Activated T-cell treated with anti-CD3 and anti-CD28 coated beads, Interleukin-2, amount 50 U/mL, for 1 hour (primary cell): ENCODE measurements at regions not wholly inside any gene's neighbourhood (a gene's known extent, or its start where the extent isn't known, plus 50 kb on each side); places are given as distances from the start of the nearest gene placed in this dataset.

Experiments
- DNase-seq: peaks from one replicate; pipeline ENCODE4 v3.0.0-alpha.2; 2020

- DNase-seq = no peak
These were observed 111.0 kb downstream of the TFAP2A start for GRCh38 chr6:10303608-10304506.

- no peak for DNase-seq
These were observed 112.2 kb downstream of the TFAP2A start for GRCh38 chr6:10302566-10303235.

GRCh38 chr6:10300071-10300470, 114.8 kb downstream of the TFAP2A start:
- DNase-seq = no peak

- DNase-seq = no peak
These were observed 117.0 kb downstream of the TFAP2A start for GRCh38 chr6:10297832-10298231.

GRCh38 chr6:10278746-10279145, 136.1 kb downstream of the TFAP2A start:
- no peak for DNase-seq

GRCh38 chr6:10276660-10277287, 138.1 kb downstream of the TFAP2A start:
- DNase-seq = no peak

GRCh38 chr6:10276106-10276505, 138.8 kb downstream of the TFAP2A start:
- no peak for DNase-seq

GRCh38 chr6:10272591-10272990, 142.3 kb downstream of the TFAP2A start:
- DNase-seq = no peak

GRCh38 chr6:10271982-10272381, 142.9 kb downstream of the TFAP2A start:
- no peak for DNase-seq

- DNase-seq = no peak
These were observed 144.9 kb downstream of the TFAP2A start for GRCh38 chr6:10269814-10270472.

GRCh38 chr6:10268611-10269310, 146.1 kb downstream of the TFAP2A start:
- no peak for DNase-seq

- DNase-seq = no peak
These were observed 146.8 kb downstream of the TFAP2A start for GRCh38 chr6:10268111-10268510.

- no peak for DNase-seq
These were observed 148.4 kb downstream of the TFAP2A start for GRCh38 chr6:10266462-10266861.

- no peak for DNase-seq
These were observed 148.8 kb downstream of the TFAP2A start for GRCh38 chr6:10266061-10266460.

- DNase-seq = no peak
These were observed 152.4 kb downstream of the TFAP2A start for GRCh38 chr6:10262505-10262904.

GRCh38 chr6:10259671-10260070, 155.2 kb downstream of the TFAP2A start:
- no peak for DNase-seq

- no peak for DNase-seq
These were observed 156.5 kb downstream of the TFAP2A start for GRCh38 chr6:10258341-10258740.

- no peak for DNase-seq
These were observed 158.7 kb downstream of the TFAP2A start for GRCh38 chr6:10256113-10256690.

- DNase-seq = no peak
These were observed 164.1 kb downstream of the TFAP2A start for GRCh38 chr6:10250655-10251220.

GRCh38 chr6:10248378-10248843, 166.5 kb downstream of the TFAP2A start:
- DNase-seq = no peak

GRCh38 chr6:10237298-10238038, 177.4 kb downstream of the TFAP2A start:
- no peak for DNase-seq
